Stimulated activated CD8-positive, alpha-beta memory T cell treated with anti-CD3 and anti-CD28 coated beads, Interleukin-2, amount 100 ng/mL, for 1 hour (primary cell): ENCODE measurements at regions not wholly inside any gene's neighbourhood (a gene's known extent, or its start where the extent isn't known, plus 50 kb on each side); places are given as distances from the start of the nearest gene placed in this dataset.
"Not testable (repeated sequence)": the region's sequence is repeated elsewhere in the genome, so short reads cannot be mapped to it uniquely, and the experiment has no call there.

ENCODE experiments used
- DNase-seq, 2 donors: peaks; one replicate each; pipeline ENCODE4 v3.0.0-alpha.2; 2020; ENCODE audit warnings: low read depth in 2 of 2

DNA sequence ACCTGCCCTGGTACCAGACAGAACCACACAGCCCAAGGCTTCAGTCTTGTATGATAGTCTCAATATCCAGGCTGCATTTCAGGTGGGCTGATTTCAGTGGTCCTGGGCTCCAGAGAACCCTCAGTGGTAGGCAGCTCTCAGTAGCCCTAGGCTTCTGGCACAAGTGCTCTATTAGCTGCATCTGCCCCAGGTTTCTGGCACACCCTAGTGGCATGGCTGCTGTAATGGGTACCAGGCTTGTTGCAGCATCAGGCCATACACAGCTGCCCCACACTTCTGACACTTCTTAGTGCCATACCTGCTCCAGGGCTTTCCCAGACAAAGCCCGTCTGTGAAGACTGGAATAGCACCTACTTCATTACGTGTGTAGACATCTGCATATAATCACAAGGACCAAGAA, 1062.2 kb upstream of the EPHA6 start:
- no peak for DNase-seq

DNA sequence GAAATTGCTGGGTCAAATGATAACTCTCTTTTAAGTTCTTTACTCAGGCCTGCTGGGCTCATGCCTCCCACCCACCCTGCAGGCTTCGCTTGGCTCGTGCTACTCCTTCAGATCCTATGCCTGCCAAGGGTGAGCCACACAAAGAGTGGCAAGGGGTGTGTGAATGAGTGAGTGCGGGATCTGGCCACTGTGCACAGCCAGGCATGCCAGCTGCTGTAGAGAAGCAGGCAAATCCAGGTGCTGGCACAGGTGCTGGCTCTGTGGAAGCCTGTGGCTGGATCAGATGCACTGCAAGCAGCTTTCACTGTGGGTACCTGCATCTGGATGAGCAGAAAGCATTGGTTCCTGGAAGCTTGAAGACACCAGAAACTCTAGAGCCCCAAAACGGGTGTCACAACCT, 1055.7 kb upstream of the EPHA6 start:
- no peak for DNase-seq

DNA sequence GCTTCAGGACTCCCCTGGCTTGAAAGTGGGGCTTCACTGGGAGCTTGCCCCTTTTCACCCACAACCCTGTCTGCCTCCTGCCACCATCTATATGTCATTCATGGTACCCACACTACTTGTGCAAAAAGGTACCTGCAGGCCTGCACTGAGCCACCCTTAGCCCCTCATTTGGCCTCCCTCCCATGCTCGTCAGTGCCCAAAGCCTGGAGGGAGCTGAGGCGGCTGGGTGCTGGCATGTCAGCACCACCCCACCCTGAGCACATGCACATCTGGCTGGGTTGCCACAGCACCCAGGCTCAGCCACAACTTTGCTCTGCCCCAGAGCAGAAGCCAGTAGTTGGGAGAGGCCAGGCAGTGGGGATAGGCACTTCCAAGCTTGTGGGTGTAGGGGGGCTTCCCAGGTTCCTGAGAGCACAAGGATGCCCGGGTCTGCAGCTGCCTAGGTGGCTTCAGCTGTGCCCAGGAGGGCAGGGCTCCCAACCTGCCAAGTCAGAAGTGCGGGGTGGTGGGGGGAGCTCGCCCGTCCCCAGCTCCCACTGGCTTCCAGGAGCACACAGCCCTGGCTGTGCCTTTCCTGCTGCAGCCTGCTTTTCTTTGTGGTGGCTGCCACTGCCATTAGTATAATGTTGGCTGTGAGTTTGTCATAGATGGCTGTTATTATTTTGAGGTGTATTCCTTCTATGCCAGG, 1054.6 kb upstream of the EPHA6 start:
- no peak for DNase-seq

DNA sequence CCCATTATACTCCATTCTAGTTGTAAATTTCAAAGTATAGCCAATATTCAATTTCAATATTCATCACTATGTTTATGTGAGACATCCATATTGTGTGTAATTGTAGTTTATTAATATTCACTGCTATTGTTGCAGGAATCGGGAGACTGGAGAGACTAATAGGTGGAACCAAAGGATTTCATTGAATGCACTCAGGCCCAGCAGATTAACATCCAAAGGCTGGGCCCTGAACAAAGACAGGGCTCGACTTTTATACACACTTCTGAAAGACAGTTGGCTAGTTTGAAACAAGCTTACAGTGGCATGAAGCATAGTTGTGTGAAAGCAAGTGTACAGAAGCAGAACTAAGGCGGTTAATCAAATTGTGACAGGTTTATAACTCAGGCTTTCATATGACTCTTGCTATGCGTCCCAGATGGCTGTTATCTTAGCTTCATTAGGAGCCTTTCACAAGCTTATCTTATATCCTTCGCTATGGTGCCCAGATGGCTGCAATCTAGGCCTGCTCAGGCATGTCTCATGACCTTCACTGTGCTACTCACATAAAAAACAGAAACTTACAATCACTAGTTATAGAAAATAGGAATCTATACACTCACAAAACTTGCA, 1038.8 kb upstream of the EPHA6 start:
- no peak for DNase-seq

DNA sequence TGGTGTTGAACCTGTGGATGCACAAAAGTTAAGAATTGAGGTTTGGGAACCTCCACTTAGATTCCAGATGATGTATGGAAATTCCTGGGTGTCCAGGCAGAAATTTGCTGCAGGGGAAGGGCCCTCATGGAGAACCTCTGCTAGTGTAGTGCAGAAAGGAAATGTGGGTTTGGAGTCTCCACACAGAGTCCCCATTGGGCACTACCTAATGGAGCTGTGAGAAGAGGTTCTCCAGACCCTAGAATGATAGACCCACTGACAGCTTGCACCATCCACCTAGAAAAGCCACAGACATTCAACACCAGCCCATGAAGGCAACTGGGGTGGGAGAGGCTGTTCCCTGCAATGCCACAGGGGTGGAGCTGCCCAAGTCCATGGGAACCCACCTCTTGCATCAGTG, 1032.8 kb upstream of the EPHA6 start:
- DNase-seq = no peak

DNA sequence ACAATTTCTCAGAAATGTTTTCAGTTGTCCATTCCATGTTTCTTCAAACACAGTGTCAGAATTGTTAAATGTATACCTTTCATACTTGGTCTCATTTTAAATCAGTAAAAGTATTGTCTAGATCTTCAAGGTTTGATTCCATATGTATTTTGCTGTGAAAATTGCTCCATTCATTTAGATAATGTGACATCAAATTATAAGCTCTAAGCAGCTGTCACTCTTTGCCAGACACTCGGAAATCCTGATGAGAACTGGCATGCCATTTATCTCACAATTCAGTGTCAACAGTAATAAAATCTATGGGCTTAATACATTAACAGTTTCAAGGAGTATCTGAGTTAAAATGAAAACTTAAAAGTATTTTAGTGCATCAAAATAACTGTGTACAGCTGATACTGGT, 1025.3 kb upstream of the EPHA6 start:
- DNase-seq = no peak

DNA sequence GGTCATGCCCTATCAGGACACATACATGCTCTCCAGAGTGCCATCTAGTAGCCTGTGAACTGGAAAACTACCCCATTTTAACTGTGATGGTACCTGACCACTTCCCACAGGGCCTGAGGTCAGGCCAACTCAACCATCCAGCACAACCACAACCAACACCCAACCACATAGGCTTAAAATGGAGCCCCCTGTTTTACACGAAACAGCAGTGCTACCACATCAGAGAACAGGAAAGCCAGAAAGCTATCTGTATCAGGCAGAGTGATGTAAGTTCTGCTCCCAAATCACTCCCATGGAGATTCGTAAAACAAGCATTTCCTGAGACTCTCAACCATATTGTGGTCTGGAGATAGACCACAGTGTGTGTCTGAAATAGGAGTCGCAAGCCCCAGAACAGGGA, 1017.3 kb upstream of the EPHA6 start:
- no peak for DNase-seq

DNA sequence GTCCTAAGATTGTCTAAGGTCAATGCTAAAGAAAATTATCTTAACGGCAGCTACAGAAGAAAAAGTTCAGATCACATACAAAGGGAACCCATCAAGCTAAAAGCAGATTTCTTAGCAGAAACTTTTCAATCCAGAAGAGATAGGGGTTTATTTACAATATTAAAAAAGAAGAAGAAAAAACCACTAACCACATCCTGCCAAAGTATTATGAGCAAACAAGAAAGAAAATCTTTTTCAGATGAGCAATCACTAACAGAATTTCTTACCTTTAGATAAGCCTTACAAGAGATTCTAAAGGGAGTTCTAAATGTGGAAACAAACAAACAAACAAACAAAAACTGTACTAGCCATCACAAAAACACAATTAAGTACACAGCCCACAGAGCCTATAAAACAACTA, 1015.8 kb upstream of the EPHA6 start:
- no peak for DNase-seq

DNA sequence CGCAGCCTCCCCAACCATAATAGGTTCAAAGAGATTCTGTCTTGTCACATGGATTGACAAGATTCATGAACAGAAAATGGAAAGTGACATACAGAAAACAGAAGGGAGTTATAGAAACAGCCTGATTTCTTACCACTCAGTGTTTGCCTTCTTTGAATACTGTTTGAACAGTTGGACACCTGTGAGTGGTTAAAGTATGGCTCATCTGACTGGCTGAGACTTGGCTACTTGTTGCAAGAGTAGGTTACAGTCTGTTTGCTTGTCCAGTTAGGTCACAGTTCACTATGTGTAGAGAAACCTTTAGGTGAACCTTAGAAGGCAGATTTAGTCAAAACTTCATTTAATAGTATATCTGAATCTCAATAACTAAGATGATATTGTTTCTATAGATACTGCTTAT, 1003.9 kb upstream of the EPHA6 start:
- no peak for DNase-seq

DNA sequence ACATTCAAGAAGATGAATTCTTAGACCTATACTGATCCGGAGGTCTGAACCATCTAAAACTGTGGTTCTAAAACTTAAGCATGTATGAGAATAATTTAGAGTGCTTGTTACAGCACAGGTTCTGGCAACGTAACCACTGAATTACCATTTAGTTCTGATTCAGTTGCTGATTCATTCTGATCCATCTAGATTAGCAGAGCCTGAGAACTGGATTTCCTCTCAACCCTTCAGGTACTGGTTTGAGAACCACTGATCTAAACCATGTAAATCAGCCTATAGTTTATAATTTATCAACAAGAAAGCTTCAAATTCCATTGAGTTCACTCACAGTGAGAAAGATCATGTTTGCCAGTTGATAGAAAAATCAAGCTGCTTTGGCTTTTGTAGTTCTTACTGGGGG, 1001.1 kb upstream of the EPHA6 start:
- DNase-seq = no peak

DNA sequence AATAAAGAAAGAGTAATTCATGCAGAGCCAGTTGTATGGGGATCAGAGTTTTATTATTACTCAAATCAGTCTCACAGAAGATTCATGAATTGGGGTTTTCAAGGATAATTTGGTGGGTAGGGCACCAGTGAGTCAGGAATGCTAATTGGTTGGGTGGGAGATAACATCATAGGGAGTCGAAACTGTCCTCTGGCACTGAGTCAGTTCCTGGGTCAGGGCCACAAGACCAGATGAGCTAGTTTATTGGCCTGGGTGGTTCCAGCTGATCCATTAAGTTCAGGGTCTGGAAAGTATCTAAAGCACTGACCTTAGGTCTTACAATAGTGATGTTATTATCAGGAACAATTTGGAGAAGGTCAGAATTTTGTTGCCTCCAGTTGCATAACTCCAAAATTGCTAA, 998.6 kb upstream of the EPHA6 start:
- no peak for DNase-seq

DNA sequence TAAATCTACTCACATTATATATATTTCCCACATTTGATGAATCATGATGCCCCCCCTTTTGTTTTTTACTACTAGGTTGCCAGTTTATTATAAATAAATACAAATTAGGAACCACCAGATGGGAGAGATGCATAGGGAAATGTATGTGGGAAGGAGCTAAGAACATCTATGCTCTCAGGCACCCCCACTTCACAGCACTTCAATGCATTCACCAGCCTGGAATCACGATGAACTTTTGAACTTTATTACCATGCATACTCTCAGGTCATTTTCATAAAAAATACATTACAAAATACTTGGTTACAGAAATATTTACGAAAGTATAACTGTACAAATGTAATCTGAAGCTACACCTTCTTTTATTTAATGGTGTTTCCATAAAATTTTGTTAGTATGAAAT, 988.0 kb upstream of the EPHA6 start:
- DNase-seq = no peak

DNA sequence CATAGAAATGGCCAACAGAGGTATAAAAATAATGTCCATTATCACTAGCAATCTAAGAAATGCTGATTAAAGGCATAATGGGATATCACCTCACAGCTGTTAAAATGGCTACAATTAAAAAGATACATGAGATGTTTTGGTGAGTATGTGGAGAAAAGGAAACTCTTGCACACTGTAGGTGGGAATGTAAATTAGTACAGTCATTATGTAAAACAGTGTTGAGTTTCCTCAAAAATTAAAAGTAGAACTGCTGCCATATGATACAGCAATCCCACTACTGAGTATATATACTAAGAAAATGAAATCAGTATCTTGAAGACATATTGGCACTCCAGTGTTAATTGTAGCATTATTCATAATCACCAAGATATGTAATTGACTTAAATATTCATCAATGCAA, 982.2 kb upstream of the EPHA6 start:
- no peak for DNase-seq

DNA sequence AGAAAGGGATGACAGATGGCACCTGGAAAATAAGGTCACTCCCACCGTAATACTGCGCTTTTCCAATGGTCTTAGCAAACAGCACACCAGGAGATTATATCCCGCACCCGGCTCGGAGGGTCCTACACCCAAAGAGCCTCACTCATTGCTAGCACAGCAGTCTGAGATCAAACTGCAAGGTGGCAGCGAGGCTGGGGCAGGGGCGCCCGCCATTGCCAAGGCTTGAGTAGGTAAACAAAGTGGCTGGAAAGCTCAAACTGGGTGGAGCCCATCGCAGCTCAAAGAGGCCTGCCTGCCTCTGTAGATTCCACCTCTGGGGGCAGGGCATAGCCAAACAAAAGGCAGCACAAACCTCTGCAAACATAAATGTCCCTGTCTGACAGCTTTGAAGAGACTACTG, 953.8 kb upstream of the EPHA6 start:
- not testable (repeated sequence) for DNase-seq

DNA sequence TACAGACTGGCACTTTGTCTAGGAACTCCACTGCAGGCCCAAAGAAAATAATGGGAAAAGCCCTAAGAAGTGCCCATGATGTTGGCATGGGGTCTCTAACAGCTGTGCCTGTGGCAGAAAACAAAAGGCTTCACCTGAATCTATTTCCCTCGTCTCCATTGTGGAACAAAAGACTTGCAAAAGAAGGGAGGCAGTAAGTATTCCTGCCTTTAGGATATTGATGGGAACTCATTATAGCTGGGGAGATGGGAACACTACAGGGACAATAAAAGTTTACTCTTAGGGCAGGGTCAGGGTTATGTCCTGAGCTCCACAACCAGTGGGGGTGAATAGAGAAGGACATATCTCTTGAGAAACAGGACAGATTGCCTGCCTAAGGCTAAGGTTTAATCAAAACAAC, 930.6 kb upstream of the EPHA6 start:
- DNase-seq = no peak

DNA sequence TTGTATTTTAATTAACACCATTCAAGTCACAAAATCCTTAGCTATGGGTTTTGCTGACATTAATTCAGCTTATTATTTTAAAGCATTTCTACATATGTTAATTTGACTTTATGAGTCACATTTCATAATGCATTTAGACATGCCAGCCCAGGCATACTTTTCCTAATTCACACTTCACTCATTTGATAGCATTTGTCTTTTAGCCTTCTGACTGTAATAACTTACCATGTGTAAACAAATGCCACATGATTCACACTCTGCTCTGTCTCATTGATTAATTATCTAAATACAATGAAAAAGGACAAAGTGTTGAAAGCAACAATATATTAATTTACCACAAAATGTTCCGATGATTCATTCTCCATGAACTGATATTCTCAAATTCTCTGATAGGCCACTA, 927.8 kb upstream of the EPHA6 start:
- no peak for DNase-seq

DNA sequence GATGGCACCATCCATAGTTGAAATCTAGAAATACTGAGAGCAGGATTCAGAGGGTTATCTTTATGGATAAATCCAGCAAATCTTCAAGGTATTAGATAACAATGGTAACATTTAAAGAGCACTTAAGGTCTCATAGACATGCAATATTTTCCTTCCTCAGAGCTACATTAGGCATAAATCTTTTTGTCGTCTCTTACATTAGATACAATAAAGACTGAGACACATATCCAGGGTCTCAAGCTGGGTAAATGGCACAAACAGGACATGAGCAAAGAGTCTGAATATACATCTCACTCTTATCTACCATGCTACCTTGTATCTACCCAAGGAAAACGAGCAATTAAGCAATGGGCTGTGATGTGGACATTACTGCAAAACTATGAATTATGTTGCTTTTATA, 927.3 kb upstream of the EPHA6 start:
- no peak for DNase-seq

DNA sequence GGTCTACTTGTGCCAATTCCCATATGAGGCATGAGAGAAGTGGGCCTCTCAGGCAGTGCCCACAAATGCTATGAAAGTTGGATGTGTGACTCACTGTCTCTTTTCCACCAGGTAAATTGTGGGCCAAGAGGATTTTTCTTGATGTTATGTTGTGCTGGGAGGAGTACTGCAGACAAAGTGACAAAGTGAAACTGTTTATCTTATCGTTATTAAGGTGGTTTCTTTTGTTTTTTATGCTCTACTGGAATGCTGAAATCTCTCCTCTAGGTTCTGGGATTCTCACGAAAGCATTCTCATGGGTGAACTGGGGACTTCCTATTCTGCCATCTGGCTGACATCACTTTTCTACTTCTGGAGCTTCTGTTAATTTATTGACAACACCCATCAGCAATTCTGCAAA, 919.6 kb upstream of the EPHA6 start:
- no peak for DNase-seq

DNA sequence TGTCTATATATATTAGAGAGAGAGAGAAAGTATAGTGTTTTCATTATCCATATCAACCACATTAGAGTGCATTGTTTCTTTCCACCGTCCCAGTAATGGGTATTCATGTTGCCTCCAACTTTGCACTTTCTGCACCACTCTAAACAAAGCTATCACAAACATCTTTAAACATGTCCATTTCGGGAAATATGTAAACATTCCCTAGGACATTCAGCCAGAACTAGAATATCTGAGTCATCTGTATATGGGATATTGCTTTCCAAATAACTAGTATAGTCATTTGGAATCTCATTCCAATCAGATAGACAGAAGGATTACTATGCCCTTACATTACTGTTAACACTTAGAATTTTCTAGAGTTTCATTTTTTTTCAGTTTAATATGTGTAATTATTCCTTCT, 914.9 kb upstream of the EPHA6 start:
- no peak for DNase-seq

DNA sequence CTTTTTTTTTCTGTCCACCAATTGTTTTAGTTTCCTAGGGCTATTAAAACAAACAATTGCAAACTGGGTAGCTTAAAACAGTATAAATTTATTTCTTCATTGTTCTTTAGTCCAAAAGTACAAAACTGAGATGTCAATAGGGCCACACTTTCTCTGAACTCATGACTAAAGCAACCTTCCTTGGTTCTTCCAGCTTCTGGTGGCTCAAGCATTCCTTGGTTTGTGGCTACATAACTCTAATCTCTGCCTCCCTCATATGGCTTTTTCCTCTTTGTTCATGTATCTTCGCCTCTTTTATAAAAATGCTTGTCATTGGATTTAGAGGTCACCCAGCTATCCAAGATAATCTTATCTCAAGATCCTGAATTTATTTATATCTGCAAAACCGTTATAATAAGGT, 914.5 kb upstream of the EPHA6 start:
- DNase-seq = no peak

DNA sequence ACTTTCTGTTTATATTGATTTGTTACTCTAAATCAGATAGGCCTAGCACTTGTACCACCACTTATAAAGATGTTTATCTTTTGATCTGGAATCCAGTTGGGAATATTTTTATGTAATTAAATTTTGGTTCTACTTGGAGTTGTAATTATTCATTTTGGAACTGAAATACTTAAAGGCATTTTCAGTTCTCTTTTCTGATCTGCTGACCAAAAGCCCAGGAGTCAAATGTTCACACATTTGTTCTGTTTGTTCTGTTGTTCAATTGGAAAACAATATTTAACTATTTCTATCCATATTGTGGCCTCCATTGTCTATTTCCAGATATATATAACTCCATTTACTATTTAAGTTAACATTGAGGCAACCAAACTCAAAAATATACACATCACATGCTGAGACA, 912.4 kb upstream of the EPHA6 start:
- DNase-seq = no peak

DNA sequence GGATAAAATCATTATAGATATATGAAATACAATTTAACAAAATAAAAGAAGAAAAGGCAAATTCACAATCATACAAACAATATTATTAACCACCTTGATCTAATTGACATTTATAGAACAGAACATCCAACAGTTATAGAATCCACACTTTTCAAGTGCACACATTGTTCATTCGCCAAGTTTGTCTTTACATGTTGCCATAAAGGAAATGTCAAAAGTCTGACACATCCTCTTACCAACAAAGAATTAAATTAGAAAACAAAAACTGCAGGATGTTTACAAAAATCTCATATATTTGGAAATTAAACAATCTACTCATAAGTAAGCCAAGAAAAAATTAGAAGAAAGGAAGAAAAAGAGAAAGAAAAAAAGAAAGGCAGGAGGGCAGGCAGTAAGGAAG, 909.2 kb upstream of the EPHA6 start:
- no peak for DNase-seq

DNA sequence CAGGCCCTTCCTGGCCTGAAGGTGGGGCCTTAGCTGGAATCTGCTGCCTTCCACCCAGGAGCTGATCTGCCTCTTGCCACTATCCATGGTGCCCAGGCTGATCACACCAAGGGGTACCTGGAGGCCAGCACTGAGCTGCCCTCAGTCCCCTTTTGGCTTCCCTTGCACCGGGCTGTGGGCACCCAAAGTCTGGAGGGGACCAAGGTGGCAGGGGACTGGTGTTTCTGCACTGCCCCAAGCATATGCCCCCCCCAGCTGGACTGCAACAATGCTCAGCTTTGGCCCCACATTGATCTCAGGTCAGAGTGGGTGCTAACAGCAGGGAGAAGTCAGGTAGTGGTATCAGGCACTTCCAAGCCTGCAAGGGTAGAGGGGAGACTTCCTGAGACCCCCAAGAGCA, 902.6 kb upstream of the EPHA6 start:
- DNase-seq = no peak
